HG02610 (cell line): ENCODE measurements at regions not wholly inside any gene's neighbourhood (a gene's known extent, or its start where the extent isn't known, plus 50 kb on each side); places are given as distances from the start of the nearest gene placed in this dataset.
"Not testable (repeated sequence)": the region's sequence is repeated elsewhere in the genome, so short reads cannot be mapped to it uniquely, and the experiment has no call there.

Experiments
- ATAC-seq: cut with Tn5 transposase; IDR thresholded peaks from one replicate; pipeline ENCODE4 v1.9.1; 2021; ENCODE audit warnings: mild to moderate bottlenecking, moderate library complexity; ENCODE audit not compliant: unreplicated experiment

GRCh38 chr11:67940440-67940839, 63.5 kb downstream of the UNC93B1 start:
- ATAC-seq: not testable (repeated sequence)

- ATAC-seq: not testable (repeated sequence)
Observed at GRCh38 chr11:67938964-67939363, 64.9 kb downstream of the UNC93B1 start.

GRCh38 chr11:67938371-67938770, 65.5 kb downstream of the UNC93B1 start:
- ATAC-seq: not testable (repeated sequence)

DNA sequence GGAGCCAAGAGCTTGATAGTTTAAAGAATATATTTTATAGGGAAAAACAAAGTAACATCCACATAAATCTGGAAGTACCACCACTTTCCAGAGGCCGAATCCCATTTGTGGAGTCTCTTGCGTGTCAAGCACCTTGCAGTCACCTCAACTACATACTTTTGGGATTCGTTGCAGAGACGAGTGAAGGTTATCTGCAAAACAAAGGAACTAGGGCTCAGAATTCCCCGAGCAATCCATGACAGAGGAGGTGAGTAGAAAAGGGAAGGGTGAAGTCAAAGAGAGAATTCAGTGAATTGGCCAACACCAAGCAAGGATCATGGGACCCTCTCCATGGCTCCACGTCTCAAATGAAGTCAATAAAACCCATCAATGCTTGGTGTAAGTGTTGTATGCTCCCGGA, 80.3 kb downstream of the UNC93B1 start:
- not testable (repeated sequence) for ATAC-seq

- ATAC-seq: not testable (repeated sequence)
Observed at GRCh38 chr11:67920546-67920945, 83.4 kb downstream of the UNC93B1 start.

GRCh38 chr11:67912184-67912583, 91.7 kb downstream of the UNC93B1 start:
- not testable (repeated sequence) for ATAC-seq

GRCh38 chr11:67911211-67911610, 92.7 kb downstream of the UNC93B1 start:
- not testable (repeated sequence) for ATAC-seq

DNA sequence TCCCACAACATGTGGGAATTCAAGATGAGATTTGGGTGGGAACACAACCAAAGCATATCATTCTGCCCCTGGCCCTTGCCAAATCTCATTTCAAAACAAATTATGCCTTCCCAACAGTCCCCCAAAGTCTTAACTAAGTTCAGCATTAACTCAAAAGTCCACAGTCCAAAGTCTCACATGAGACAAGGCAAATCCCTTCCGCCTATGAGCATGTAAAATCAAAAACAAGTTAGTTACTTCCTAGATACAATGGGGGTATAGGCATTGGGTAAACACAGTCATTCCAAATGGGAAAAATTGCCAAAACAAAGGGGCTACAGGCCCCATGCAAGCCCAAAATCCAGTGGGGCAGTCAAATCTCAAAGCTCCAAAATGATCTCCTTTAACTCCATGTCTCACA, 93.1 kb downstream of the UNC93B1 start:
- ATAC-seq: not testable (repeated sequence)

DNA sequence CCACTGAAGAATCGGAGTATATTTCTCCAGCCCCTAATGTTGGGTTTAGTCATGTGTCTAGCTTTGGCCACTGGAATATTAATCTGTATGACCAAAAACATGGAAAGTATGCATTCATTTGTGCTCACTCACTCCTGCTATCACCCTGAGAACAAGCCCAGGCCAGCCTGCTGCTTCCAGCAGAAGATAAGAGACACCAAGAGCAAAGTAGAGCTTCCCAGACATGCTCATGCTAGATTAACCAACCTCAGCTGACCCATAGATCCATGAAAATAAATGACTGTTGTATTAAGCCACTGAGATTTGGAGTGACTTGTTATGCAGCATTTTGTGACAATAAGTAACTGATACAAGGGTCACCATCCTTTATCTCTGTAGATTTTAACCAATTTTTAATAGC, 96.9 kb downstream of the UNC93B1 start:
- not testable (repeated sequence) for ATAC-seq

GRCh38 chr11:67899462-67899861, 104.4 kb downstream of the UNC93B1 start:
- not testable (repeated sequence) for ATAC-seq

DNA sequence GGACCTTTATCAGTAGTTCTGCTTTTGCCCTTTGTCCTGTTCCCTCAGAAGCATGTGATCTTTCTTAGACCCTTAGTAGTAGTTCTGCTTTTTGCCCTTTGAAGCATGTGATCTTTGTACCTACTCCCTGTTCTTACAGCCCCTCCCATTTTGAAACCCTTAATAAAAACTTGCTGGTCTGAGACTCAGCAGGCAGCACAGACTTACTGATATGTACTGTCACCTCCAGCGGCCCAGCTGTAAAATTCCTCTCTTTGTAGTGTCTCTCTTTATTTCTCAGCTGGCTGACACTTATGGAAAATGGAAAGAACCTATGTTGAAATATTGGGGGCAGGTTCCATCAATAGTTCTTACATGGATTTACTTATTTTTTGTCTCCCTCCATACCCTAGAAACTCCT, 110.4 kb downstream of the UNC93B1 start:
- ATAC-seq: not testable (repeated sequence)

GRCh38 chr11:67889646-67890045, 114.3 kb downstream of the UNC93B1 start:
- ATAC-seq: not testable (repeated sequence)

DNA sequence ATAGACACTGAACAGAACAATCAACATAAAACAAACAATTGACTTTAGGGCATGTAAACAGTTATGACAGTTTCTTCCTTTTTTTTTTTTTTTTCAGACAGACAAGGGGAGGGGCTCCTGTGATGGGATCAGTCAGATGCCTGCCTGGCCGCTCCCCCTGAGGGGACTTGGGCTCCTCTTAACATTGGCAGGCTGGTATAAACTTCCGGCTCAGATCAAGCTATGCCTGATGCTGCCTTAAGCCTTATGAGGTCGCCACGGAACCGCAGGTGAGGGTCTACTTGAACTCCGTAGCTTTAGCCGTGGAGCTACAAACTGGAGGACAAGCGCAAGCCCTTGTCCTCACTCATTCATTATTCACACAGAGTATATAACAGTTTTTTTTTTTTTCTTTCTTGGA, 115.8 kb downstream of the UNC93B1 start:
- not testable (repeated sequence) for ATAC-seq

DNA sequence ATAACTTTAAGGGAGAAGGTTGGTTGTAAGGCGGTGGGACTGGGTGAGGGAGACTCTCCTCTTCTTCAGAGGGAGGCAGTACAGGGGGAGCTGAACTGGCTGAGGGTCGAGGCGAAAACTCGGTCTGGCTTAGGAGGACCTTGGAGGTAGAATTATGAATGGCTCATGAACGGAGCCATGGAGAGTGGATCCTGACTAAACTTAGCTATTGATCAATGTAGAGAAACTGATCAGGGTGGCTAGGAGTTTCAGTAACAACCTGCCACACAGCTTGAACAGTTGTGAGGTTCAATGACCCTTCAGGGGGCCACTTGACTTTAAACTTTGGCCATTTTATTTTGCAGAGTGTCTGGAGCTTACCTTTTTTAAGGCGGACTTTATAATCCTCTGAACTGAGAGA, 117.2 kb downstream of the UNC93B1 start:
- not testable (repeated sequence) for ATAC-seq

- ATAC-seq: not testable (repeated sequence)
Observed at GRCh38 chr11:67886207-67886606, 117.7 kb downstream of the UNC93B1 start.

DNA sequence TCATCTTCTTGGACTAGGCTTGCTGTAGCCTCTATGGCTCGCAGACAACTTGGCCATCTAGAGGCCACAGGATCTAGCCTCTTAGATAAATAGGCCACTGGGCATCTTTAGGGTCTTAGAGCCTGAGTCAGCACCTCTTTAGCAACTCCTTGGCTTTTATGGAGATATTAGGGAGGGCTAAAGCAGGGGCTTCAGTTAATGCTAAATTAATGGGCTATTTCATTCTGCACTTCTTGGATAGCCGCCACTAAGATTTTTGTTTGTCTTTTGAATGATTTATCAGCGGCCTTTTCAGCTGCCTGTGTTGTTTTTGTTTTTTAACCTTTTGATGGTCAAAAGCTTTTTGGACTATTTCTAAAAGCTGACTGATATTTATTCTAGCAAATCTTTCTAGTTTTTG, 118.3 kb downstream of the UNC93B1 start:
- not testable (repeated sequence) for ATAC-seq

DNA sequence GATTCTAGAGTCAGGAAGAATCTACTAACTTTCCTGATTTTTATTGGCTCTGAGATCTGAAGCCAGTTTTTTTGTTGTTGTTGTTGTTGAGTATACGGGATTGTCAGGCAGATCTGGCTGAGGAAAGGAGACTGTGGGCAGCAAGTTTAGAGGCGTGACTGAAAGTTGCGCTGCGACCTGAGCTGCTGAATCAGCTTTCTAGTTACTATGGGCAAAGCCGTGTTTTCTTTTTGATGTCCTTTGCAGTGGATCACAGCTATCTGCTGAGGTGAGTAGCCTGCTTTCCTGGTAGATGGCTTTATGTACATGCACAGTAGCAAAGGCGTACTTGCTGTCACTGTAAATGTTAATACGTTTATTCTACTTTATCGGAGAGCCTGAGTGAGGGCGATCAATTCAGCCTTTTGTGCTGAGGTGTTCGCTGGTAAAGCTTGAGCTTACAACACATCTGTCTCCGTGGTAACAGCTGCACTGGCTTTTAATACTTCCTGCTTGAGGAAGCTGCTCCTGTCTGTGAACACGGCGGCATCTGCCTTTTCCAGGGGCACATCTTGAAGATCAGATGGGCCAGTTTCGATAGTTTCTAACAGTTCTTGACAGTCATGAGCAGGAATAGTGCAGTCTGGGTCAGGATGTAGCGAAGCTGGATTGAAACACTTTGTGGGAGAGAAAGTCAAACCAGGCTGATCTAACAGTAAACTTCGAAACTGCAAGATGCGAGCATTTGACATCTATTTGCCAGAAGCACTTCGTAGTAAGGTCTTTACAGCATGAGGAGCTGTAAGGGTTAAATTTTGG, 118.9 kb downstream of the UNC93B1 start:
- not testable (repeated sequence) for ATAC-seq

DNA sequence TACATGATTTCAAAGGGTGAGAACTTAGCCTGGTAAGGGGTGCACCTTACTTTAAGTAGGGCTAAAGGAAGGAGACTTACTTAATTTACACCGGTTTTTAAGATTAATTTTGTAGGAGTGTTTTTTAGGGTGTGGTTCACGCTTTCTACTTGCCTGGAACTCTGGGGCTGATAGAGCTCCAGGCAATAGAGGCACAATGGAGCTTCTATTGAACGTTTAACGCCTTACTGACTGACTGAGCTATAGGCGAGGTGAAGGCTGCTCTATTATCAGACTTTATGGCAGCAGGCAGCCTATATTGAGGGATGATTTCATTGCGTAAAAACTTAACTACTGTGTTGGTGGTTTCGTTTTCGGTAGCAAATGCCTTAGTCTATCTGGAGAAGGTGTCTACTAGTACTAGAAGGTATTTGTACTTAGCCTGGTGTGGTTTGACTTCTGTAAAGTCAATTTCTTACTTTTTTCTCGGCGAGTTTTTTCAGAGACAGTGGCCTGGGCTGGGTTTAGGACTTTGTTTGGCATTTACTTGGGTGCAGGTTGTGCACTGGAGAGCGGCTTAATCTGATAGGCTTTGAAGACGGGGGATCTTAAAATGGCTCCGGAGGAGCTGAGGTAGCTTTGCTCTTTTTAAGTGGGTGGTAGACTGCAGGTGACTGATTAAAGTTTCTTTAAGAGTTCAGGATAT, 119.7 kb downstream of the UNC93B1 start:
- ATAC-seq: not testable (repeated sequence)

DNA sequence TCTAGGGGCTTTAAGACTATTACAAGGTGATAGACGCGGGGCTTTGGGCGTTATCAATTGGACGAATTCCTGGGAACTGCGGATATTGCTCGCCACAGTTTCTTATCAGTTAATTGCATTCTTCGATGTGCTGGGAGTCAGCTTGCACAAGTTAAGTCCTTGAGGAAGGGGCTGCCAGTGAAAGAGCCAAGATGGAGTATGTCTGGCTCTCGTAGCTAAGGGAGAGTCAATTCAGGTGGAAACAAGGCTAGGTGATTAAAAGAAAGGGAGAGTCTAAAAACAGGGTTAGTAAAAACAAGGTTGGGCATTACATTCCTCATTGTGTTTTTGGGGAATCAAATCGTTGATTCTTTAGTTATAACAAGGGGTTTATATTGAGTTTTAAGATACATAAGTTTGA, 121.6 kb downstream of the UNC93B1 start:
- ATAC-seq: not testable (repeated sequence)

- not testable (repeated sequence) for ATAC-seq
Observed at GRCh38 chr11:67881836-67882235, 122.1 kb downstream of the UNC93B1 start.

- not testable (repeated sequence) for ATAC-seq
Observed at GRCh38 chr11:67880594-67881196, 123.2 kb downstream of the UNC93B1 start.

GRCh38 chr11:67878666-67879065, 125.2 kb downstream of the UNC93B1 start:
- ATAC-seq: not testable (repeated sequence)
